HG03520 (cell line): ENCODE measurements at regions not wholly inside any gene's neighbourhood (a gene's known extent, or its start where the extent isn't known, plus 50 kb on each side); places are given as distances from the start of the nearest gene placed in this dataset.
"Not testable (repeated sequence)": the region's sequence is repeated elsewhere in the genome, so short reads cannot be mapped to it uniquely, and the experiment has no call there.

Experiments
- ATAC-seq: cut with Tn5 transposase; IDR thresholded peaks from one replicate; pipeline ENCODE4 v1.9.1; 2021; ENCODE audit warnings: mild to moderate bottlenecking, moderate library complexity; ENCODE audit not compliant: unreplicated experiment

GRCh38 chr13:76668716-76669115, 217.5 kb downstream of the KCTD12 start:
- ATAC-seq = no peak

DNA sequence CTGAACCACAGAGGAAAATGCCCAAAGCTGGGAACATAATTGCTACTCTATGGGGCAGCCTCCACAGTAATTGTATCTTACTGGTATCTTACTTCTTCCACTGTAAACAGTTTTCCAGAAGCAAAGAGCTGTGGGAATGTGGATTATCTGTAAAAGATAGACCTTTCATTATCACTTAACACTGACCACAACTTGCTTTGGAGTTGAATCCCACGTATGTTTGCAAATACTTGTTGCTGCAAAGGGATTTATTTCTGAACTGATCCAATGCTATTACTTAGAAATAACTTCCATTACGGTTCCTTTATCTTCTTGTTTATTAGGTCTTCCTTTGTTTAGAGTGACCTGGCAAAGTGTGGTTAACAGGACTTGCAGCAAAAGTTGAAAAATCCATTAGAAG, 218.1 kb downstream of the KCTD12 start:
- ATAC-seq = no peak

GRCh38 chr13:76667551-76667950, 218.7 kb downstream of the KCTD12 start:
- no peak for ATAC-seq

DNA sequence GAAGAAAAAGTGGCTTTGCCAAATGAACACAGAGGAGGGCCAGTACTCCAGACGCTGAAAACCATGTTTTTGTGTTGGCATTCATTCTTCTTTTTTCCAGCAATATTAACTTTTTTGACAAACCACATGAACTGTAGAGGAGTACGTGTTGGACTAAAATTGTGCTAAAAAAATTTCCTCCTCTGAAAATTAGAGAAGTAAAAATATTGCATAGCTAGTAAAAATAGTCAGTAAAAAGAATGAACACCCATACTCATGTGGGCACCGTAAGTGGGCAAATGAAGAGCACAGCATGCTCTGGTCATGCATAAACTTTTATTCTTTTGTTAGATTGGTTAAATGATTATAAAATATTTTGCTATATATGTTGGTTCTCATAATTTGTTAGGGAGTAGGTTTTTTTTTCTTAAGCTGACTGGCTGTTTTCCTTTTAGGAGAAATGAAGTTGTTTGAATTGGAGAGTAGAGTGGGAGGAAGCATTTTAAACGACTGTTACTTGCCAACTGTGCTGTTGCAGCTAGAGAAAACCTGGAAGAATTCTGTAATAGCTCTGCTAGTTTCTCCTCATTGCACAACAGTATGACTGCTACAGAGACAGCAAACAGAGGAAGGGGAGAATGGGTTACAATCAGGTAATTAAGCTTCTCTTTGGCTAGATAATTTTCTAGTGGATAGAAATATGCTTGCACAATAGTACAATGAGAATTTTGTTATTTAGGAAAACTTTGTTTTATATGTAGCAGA, 222.4 kb downstream of the KCTD12 start:
- no peak for ATAC-seq

DNA sequence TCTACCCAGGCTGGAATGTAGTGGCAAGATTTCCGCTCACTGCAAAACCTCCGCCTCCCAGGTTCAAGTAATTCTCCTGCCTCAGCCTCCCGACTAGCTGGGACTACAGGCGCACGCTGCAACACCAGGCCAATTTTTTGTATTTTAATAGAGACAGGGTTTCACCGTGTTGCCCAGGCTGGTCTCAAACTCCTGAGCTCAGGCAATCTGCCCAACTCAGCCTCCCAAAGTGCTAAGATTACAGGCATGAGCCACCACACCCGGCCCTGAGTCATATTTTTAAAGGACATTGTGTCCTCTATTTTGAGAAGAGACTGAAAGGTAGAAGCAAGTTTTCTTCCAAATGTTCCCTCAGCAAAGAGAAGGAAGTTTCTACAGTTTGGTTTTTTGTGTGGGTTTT, 227.1 kb downstream of the KCTD12 start:
- not testable (repeated sequence) for ATAC-seq

- no peak for ATAC-seq
Observed at GRCh38 chr13:76656500-76656899, 229.7 kb downstream of the KCTD12 start.

GRCh38 chr13:76656056-76656455, 230.1 kb downstream of the KCTD12 start:
- peak; percentile 77 for ATAC-seq

- no peak for ATAC-seq
Observed at GRCh38 chr13:76654263-76654662, 231.9 kb downstream of the KCTD12 start.

GRCh38 chr13:76651286-76651685, 234.9 kb downstream of the KCTD12 start:
- ATAC-seq = no peak

DNA sequence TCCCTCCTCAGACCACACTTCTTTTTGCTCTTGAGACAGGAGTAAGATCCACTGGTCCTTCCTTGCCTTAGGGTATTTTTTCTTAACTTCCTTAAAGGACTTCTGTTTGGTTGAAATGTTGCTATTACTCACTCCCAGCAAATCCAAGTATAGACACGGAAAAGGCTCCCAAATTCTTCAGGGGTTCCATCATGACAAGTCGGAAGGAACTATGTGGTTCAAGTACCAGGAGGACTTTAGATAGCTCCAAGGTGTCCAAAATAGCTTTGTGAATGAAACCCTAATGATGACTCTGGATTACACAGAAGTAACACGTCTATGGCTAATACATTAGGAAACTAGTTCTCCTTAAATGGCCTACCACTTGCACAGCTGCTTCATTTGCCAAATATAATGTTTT, 238.7 kb downstream of the KCTD12 start:
- no peak for ATAC-seq

GRCh38 chr13:76646946-76647345, 239.3 kb downstream of the KCTD12 start:
- no peak for ATAC-seq

DNA sequence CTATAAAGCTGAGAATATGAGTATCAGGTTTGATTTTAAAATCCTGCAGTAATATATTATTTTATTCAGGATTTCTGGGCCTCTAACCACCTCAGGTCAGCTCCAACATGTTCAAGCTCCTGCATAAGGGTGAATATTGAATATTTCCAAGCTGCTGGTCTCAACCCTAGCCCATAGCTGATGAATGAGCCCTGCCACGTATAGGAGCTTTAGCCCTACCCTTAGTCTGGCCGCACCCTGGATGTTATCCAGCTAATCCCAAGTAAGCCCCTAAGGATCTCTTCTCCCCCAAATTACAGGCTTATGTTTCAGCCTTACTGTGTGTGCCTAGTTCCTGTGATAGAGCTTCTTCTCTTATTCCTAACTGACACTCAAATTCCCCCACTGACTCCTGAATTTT, 240.6 kb downstream of the KCTD12 start:
- ATAC-seq = no peak

DNA sequence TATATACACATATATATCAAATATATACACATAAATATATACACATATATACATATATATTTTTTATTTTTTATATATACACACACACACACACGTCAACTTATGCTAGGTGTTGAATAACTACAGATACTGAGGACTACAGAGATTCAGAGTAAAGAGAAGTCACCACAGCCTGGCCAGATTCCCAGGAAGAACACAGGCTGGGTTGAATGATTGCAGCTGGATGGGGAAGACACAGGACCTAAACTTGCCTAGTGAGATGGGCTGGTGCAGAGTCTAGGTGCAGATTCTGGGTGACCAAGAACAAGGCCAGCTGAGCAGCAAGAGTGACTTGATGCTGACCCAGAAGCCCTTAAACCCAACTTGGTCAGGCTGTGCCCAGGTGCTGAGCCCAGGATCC, 241.3 kb downstream of the KCTD12 start:
- no peak for ATAC-seq

- no peak for ATAC-seq
Observed at GRCh38 chr13:76643596-76643995, 242.6 kb downstream of the KCTD12 start.

DNA sequence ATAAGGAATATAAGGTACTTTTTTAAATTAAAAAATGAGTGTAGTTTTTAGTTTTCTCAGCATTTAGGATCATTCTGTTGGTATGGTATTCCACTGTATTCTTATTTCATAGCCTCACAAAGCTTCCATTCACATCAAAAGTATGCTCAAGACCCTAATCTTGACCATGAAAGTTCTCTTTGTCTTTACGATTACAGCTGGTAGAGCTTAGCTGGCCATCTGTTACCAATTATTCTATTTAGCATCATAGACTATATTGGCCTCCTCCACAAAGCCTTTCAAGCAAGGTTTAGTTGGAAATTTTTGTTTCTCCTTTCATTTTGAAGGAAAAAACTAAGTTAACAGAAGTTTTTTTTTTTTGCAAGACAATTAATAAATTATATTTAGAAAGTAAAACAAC, 245.1 kb downstream of the KCTD12 start:
- no peak for ATAC-seq

GRCh38 chr13:76638882-76639281, 247.3 kb downstream of the KCTD12 start:
- ATAC-seq = no peak

DNA sequence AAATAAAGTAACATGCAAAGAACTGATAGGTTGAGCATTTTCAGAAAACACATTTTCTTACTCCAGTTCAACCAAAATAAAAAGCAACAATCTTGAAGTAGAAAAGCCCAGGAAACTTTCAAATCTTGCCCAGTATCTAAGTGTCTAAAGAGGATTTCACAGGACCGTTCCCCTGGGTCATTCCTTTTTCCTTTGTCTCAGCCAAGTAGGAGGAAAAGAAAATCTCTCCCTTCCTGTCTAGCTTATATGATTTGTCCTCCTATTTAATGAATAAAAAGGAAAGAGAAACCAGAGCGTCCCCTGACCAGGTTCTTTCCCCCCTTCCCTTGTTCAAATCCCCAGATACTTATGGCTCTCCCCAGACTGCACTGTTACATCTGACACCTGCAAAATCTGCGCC, 248.0 kb downstream of the KCTD12 start:
- ATAC-seq = no peak

DNA sequence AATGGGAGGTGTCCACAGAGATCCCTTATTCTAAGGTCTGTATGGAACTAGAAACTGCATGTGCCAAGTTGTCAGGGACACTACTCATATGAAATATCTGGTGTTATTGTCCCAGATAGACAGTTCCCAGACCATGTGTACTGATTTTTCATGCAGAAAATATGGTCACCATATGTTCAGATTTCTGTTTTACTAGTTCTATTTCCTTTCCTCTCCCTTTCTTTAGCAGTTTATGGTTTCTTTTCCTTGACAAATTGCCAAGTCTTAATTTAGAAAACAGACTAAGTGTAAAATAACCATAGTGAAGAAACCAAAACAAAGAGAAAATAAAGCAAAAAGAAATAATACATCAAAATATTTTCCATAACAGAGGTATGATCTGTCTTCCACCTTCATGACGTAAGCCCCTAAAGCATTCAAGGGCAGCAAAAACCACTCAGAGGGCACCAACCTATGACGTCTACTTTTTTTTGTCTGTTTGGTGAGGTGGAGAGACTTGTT, 248.5 kb downstream of the KCTD12 start:
- no peak for ATAC-seq

DNA sequence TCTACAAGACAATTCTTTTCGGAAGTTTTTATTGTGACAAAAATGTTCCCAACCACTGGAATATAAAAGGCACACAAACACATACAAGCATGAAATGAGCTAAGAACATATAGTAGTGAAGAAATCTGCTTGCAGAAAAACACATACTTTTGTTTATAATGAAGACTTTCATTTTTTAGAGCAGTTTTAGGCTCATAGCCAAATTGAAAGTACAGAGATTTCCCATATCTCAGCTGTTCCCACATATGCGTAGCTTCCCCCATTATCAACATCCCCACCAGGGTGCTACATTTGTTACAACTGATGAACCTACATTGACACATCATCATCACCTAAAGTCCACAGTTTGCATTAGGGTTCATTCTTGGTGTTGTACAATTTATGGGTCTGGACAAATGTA, 249.4 kb downstream of the KCTD12 start:
- ATAC-seq = no peak

GRCh38 chr13:76635232-76636230, 250.7 kb downstream of the KCTD12 start:
- ATAC-seq = no peak

DNA sequence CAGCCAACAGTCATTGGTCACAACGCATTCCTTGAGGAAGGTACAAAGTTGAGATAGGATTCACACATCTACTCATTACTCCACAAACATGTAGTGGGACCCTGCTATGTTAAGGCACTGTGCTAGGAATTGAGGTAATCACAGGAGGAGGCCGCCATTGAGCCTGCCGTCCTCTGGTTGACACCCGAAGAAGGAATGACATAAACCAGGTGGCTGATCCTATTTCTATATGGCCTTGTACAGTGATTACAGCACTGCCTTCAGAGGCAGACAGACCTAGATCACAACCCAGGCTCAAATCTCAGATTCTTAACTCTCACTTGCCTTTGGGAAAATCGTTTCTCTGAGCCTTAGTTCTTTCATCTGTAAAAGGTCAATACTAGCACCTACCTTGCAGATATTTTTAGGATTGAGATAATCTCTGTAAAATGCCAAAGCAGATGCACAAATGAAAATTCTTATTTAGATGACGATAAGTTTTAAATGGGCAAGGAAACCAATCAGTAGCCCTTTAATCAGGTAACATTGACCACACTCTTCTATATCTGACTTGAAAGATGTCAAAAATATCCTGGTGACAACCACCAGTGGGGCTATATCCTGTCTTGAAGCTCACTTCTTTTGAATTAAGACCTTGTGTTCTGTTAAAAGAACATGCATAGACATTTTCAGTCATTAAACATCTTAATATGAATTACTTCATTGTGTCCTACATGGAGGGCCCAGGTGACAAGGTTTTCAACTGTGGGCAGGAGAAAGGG, 251.6 kb downstream of the KCTD12 start:
- no peak for ATAC-seq
